GM18517 (cell line): ENCODE measurements at regions not wholly inside any gene's neighbourhood (a gene's known extent, or its start where the extent isn't known, plus 50 kb on each side); places are given as distances from the start of the nearest gene placed in this dataset.
"Not testable (repeated sequence)": the region's sequence is repeated elsewhere in the genome, so short reads cannot be mapped to it uniquely, and the experiment has no call there.

Experiments used
- ATAC-seq: cut with Tn5 transposase; IDR thresholded peaks from one replicate; pipeline ENCODE4 v1.9.1; 2021; ENCODE audit warnings: mild to moderate bottlenecking, moderate library complexity; ENCODE audit not compliant: unreplicated experiment

- ATAC-seq = no peak
These were observed 461.9 kb upstream of the PAPPA start for GRCh38 chr9:115691693-115692092.

- not testable (repeated sequence) for ATAC-seq
These were observed 460.7 kb upstream of the PAPPA start for GRCh38 chr9:115692868-115693267.

DNA sequence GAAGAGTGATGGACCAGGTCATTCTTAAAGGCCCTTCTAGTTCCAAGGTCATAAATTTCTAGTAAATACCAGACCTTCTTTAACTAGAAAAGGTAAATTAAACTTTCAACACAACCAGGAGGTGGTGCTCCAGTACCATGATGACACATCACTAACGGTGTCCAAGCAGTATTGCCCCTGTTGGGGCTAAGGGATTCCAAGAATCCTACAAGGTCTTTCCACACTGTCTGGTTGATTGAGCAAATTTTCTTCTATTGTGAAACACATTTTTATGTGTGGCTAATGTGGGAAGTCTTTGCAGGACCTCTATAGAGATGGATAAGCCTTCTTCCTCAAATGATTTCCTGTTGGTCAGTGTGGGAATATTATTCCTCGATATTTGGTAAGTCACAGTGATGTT lies 459.6 kb upstream of the PAPPA start:
- ATAC-seq = no peak

DNA sequence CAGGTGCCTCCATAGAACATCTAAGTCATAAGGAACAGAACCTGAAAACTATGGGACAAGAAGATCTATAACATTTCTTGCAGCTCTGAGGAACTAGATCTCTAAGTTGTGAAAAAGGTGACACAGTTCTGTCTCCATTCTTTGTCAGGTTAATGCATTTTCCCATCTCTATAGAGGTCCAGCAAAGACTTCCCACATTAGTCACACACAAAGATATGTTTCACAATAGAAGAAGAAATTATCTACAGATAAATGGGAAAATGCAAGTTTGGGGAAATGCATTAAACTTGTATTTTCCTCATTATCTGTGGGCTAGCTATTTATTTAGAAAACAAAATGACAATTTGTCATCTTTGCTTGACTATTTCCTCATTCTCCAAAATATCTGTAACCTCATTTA lies 458.6 kb upstream of the PAPPA start:
- ATAC-seq = no peak

GRCh38 chr9:115712981-115713380 lies 440.6 kb upstream of the PAPPA start:
- no peak for ATAC-seq

- no peak for ATAC-seq
These were observed 437.9 kb upstream of the PAPPA start for GRCh38 chr9:115715666-115716065.

- ATAC-seq = no peak
These were observed 436.3 kb upstream of the PAPPA start for GRCh38 chr9:115717298-115717697.

- no peak for ATAC-seq
These were observed 435.8 kb upstream of the PAPPA start for GRCh38 chr9:115717711-115718173.

DNA sequence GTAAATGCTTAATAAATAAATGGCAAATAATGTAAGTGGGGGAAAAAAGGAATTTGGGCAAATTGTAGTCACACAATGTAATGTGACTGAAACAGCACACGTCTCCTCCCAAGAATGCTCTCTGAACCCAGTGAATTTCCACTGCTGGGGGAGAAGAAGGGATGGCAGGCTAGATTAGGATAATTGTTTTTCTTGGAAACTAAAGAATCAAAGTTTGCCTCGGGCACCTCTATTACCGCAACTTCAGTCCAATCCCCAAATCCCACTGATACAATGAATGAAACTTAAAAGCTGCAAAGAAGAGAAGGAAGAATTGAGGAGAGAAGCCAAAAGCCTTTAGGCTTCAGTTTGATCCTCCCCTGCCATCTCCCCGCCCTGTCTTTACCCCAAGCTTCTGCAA lies 423.2 kb upstream of the PAPPA start:
- ATAC-seq = no peak

DNA sequence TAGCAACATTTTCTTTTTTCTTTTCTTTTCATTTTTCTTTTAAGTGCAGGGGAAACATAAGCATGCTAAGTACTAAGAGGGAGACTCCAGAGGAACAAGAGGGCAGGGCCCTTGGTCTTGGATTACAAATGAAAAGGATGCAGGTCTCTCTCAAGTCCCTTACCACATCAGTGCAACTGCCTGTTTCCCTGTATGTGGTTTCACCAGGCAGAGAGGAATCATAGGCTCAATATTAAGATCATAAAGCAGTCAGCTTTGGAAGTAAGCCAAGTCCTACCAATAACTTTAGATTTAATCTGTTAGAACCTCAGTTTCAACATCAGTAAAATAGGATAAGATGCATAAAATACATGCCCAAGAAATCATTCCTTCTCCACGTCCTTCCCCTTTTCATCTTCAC lies 422.7 kb upstream of the PAPPA start:
- no peak for ATAC-seq

- ATAC-seq = no peak
These were observed 420.1 kb upstream of the PAPPA start for GRCh38 chr9:115733318-115734110.

DNA sequence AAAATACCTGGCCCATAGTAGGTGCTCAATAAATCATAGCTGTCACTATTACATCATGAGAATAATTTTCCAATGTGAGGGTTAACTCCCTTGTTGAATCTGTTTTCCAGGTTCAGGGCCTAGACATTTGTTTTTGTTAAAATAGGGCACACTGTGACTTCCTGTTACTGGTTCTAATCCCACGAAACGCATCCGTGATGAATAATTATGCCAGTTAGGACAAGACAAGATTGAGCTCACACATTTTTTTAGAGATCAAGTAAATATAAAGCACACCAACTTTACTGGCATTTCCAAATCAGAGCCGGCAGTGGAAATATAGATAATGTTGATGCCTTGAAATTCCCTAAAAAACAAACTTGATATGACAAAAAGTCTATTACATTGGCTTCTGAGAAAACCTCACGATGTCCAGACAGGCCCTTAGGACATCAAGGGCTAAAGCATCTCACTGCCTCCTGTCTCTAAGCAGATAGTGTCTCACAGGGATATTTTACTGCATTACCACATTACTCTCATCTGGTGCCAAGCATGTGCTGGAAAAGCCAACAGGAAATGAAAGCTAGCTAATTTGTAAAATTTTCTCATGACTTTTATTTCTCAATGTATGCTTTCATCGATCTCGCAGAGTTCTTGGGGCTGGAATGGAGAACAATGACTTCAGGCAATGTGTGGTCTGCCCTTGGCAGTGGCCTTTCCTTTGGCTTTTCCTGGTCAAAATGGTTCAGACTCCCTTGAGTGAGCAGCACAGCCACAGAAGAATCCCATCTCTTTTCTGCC lies 414.3 kb upstream of the PAPPA start:
- no peak for ATAC-seq

GRCh38 chr9:115740986-115741385 lies 412.6 kb upstream of the PAPPA start:
- no peak for ATAC-seq

DNA sequence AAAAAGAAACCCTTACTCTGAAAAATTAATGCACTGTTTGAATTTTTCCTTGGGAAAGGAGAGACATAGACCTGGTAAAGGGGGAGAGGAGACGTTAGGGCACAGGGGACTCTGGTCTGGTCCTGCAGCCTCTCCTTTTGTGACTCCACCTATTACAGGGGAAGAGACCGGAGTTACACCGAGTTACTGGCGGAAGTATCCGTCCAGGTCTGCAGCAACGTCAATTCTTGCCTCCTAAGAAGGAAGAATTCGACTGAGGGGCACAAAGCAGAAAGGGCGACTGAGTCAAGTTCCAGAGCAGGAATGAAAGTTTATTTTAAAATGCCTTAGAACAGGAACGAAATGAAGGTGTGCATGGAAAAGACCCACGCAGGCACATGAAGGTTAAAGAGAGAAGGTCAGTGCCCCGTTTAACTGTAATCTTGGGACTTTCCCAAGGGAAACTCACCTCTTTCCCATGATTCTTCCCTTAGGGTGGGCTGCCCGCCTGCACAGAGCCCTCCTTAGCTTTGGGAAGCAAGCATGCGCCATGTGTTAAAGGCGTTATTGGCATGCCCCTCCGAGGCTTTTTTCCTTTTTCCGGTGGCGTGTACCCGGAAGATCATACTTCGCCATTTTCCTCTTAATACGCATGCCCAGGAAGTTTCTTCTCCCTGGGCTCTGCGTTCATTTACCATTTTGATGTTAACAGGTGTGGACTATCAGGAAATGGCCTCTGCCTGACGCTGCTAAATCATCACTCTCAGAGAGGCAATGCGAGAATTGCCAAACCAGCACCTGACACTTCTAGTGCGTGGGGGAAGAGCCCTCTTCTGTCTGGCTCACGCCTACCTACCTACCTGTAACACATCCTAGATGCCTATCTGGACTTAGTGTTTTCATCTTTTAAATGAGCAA lies 409.6 kb upstream of the PAPPA start:
- ATAC-seq = no peak

GRCh38 chr9:115746496-115746895 lies 407.1 kb upstream of the PAPPA start:
- no peak for ATAC-seq

DNA sequence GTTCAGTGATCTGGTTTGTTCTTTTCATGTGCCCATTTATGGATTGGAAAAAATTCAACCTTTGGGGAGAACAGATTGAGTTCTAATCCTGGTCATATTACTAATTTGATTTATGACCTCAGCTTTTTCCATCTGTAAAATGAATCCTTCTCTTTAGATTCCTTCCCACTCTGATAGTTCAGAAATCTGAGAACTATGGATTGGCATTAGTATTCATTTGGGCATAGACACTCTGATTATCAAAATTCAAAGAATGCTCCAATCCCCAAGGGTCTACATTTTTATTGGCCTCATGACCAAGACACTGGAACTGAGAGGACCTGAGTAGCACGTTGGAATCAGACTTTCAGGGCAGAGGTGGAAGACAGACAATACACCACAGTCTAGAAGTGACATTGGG lies 405.9 kb upstream of the PAPPA start:
- no peak for ATAC-seq

DNA sequence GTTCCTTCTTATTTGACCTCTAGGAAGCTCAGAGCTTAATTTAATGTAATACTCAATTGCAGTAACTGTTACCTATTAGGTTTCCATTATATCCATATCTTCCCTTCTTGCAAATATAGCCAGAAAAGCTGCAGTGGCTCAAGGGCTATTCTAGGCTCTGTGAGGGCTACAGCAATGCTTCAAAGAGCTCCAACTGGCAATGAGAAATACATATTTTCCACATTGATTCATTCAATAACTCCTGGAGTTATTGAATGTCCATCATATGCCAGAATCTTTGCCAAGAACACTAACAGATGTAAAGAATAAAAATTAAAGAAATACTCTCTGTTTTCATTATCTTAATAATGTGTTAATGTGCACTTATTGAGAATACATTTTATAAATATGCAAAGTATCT lies 396.9 kb upstream of the PAPPA start:
- no peak for ATAC-seq

- ATAC-seq = no peak
These were observed 396.1 kb upstream of the PAPPA start for GRCh38 chr9:115757461-115757860.

DNA sequence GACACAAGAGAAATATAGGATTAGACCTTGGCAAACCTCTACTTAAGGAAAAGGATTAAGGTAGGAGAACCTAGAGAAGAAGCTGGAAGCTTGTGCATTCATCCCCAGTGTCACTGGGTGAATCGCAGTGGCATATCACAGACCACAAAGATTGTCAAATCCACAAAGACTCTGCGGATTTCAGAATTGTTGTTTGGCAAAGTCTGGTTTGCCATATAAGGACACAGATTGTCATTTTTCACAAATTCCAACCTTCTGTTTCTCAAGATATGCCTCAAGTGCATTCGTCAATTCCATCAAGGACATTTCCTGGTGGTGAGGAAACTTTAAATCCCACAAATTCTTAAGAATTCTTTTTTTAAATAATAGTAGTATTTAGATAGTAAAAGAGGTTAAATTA lies 395.1 kb upstream of the PAPPA start:
- ATAC-seq = no peak

- no peak for ATAC-seq
These were observed 394.2 kb upstream of the PAPPA start for GRCh38 chr9:115759426-115759825.

- no peak for ATAC-seq
These were observed 388.9 kb upstream of the PAPPA start for GRCh38 chr9:115764645-115765044.
